ENCODE measurements at regions not wholly inside any gene's neighbourhood (a gene's known extent, or its start where the extent isn't known, plus 50 kb on each side); places are given as distances from the start of the nearest gene placed in this dataset.

DNA sequence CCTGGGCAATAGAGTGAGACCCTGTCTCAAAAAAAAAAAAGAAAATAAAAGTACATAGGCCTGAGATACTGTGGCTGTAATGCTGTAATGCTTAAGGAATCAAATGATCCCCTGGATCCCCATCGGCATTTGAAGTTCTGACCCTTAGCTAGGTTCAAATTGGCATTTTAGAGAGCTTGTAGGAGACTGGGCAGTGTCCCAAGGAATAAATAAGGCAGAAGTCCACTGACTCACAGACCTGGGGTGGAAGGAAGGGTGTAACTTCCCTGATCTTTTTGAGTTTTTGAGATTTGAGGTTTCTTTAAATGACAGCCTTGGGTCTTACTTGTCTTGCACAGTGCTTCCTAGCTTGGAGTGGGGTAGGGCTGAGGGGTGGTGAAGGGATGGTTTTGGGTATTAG lies 553.7 kb downstream of the SLC4A3 start:
- no peaks in the 10 kb centered on the region for H3K9me3 ChIP-seq (ENCODE audit: low read length)
- H3K79me2 ChIP-seq (replicated peaks; ENCODE audit: insufficient read depth, low read length): no peaks in the 10 kb centered on the region
- TF ChIP-seq, protein P1, sequence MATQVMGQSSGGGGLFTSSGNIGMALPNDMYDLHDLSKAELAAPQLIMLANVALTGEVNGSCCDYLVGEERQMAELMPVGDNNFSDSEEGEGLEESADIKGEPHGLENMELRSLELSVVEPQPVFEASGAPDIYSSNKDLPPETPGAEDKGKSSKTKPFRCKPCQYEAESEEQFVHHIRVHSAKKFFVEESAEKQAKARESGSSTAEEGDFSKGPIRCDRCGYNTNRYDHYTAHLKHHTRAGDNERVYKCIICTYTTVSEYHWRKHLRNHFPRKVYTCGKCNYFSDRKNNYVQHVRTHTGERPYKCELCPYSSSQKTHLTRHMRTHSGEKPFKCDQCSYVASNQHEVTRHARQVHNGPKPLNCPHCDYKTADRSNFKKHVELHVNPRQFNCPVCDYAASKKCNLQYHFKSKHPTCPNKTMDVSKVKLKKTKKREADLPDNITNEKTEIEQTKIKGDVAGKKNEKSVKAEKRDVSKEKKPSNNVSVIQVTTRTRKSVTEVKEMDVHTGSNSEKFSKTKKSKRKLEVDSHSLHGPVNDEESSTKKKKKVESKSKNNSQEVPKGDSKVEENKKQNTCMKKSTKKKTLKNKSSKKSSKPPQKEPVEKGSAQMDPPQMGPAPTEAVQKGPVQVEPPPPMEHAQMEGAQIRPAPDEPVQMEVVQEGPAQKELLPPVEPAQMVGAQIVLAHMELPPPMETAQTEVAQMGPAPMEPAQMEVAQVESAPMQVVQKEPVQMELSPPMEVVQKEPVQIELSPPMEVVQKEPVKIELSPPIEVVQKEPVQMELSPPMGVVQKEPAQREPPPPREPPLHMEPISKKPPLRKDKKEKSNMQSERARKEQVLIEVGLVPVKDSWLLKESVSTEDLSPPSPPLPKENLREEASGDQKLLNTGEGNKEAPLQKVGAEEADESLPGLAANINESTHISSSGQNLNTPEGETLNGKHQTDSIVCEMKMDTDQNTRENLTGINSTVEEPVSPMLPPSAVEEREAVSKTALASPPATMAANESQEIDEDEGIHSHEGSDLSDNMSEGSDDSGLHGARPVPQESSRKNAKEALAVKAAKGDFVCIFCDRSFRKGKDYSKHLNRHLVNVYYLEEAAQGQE (IDR thresholded peaks at IDR 0.05; ENCODE audit: borderline replicate concordance): no peak
- TF ChIP-seq EP300 (conservative IDR thresholded peaks at IDR 0.05; ENCODE audit: poor library complexity, severe bottlenecking) (no peak), TAF1 (IDR thresholded peaks at IDR 0.05; ENCODE audit: low read depth) (no peak), RAD21 (conservative IDR thresholded peaks at IDR 0.05) (no peak), MXI1 (conservative IDR thresholded peaks at IDR 0.05; ENCODE audit: poor library complexity, severe bottlenecking) (no peak), EZH2 (IDR thresholded peaks at IDR 0.05; ENCODE audit: borderline replicate concordance, insufficient read depth, low read length, poor library complexity, severe bottlenecking) (no peak), SMC3 (conservative IDR thresholded peaks at IDR 0.05; ENCODE audit: poor library complexity) (no peak), POLR2AphosphoS5 (IDR thresholded peaks at IDR 0.05) (no peak)
- TF ChIP-seq, protein P2, sequence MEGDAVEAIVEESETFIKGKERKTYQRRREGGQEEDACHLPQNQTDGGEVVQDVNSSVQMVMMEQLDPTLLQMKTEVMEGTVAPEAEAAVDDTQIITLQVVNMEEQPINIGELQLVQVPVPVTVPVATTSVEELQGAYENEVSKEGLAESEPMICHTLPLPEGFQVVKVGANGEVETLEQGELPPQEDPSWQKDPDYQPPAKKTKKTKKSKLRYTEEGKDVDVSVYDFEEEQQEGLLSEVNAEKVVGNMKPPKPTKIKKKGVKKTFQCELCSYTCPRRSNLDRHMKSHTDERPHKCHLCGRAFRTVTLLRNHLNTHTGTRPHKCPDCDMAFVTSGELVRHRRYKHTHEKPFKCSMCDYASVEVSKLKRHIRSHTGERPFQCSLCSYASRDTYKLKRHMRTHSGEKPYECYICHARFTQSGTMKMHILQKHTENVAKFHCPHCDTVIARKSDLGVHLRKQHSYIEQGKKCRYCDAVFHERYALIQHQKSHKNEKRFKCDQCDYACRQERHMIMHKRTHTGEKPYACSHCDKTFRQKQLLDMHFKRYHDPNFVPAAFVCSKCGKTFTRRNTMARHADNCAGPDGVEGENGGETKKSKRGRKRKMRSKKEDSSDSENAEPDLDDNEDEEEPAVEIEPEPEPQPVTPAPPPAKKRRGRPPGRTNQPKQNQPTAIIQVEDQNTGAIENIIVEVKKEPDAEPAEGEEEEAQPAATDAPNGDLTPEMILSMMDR (IDR thresholded peaks at IDR 0.05; ENCODE audit: poor library complexity, severe bottlenecking): no peak
- H2AFZ ChIP-seq (ENCODE audit: low read depth, low read length): no peak overlapping the region
- H3F3A ChIP-seq (ENCODE audit: insufficient read depth, low read length, poor library complexity, severe bottlenecking): no peaks in the 10 kb centered on the region
- no peaks in the 10 kb centered on the region for H3K36me3 ChIP-seq (ENCODE audit: insufficient read depth, low read length)
- H3K27ac ChIP-seq (ENCODE audit: low read length): no peak overlapping the region
- no peaks in the 10 kb centered on the region for H4K20me1 ChIP-seq (ENCODE audit: insufficient read depth)
- no peaks in the 10 kb centered on the region for H3K9me2 ChIP-seq (ENCODE audit: insufficient read depth, low read length)
- H3K4me2 ChIP-seq (ENCODE audit: low read length): no peak overlapping the region
- no peaks in the 10 kb centered on the region for H3K27me3 ChIP-seq (ENCODE audit: insufficient read depth, low read depth, low read length)
- H3K9ac ChIP-seq (ENCODE audit: low read length): no peak overlapping the region
- no peak overlapping the region for H3K4me3 ChIP-seq (ENCODE audit: low read length)

DNA sequence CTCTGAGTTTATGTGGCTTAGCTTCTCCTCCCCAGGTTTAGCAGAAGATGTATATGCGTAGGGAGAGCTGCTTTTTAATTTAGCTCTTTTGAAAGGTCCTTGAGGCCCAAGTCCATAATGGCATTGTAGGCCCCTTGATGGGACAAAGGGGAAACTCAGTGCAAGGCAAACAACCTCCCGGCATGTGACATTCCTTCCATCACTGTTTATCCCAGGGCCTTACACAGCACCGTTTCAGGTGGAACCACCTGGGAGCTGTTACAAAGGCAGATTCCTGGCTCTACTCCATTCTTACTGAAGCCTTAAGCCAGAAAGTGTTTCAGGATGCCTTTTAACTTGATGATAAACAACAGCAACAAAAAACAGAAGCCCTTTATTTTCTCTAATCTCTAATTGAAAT lies 555.4 kb downstream of the SLC4A3 start:
- Histone ChIP-seq H2AFZ (ENCODE audit: low read depth, low read length) (no peak overlapping the region), H3K9ac (ENCODE audit: low read length) (no peak overlapping the region), H3K79me2 (replicated peaks; ENCODE audit: insufficient read depth, low read length) (no peaks in the 10 kb centered on the region), H3K4me3 (ENCODE audit: low read length) (no peak overlapping the region), H3K9me2 (ENCODE audit: insufficient read depth, low read length) (no peaks in the 10 kb centered on the region), H4K20me1 (ENCODE audit: insufficient read depth) (no peaks in the 10 kb centered on the region), H3K27me3 (ENCODE audit: insufficient read depth, low read depth, low read length) (no peaks in the 10 kb centered on the region), H3F3A (ENCODE audit: insufficient read depth, low read length, poor library complexity, severe bottlenecking) (no peaks in the 10 kb centered on the region), H3K27ac (ENCODE audit: low read length) (no peak overlapping the region), H3K36me3 (ENCODE audit: insufficient read depth, low read length) (no peaks in the 10 kb centered on the region), H3K9me3 (ENCODE audit: low read length) (no peaks in the 10 kb centered on the region), H3K4me2 (ENCODE audit: low read length) (no peak overlapping the region)
- TF ChIP-seq POLR2AphosphoS5 (IDR thresholded peaks at IDR 0.05): no peak
- TF ChIP-seq EZH2 (IDR thresholded peaks at IDR 0.05; ENCODE audit: borderline replicate concordance, insufficient read depth, low read length, poor library complexity, severe bottlenecking): no peak
- no peak for TF ChIP-seq EP300 (conservative IDR thresholded peaks at IDR 0.05; ENCODE audit: poor library complexity, severe bottlenecking)
- TF ChIP-seq, protein P1 (IDR thresholded peaks at IDR 0.05; ENCODE audit: borderline replicate concordance): no peak
